ENCODE measurements at regions not wholly inside any gene's neighbourhood (a gene's known extent, or its start where the extent isn't known, plus 50 kb on each side); places are given as distances from the start of the nearest gene placed in this dataset.
A peak's percentile ranks its signal among the peaks of the same experiment; 100 is the strongest.

DNA sequence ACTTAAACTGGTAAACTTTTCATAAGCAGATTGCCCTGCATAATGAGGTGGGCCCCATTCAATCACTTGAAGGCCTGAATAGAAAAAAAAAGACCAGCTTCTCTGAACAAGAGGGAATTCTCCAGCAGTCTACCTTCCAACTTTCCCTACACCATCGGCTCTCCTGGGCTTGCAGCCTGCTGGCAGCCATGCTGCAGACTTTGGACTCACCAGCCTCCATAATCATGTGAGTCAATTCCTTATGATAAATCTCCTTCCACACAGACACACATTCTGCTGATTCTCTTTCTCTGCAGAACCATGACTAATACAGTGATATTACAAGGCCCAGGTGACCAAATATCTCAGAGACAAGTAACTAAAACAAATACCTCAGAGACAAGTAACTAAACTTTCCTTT is 113.8 kb upstream of the WDR17 start:
- Histone ChIP-seq H3K27me3 (ENCODE audit: low read depth, low read length) (no peaks in the 10 kb centered on the region), H3K4me3 (ENCODE audit: low read depth in 1 of 2, low read length in 2 of 2) (no peak overlapping the region), H3K27ac (ENCODE audit: low read length) (no peak overlapping the region), H3K36me3 (ENCODE audit: control insufficient read depth in 1 of 2, insufficient read depth in 2 of 2, low read length in 2 of 2) (no peaks in the 10 kb centered on the region), H3K4me1 (ENCODE audit: control insufficient read depth in 1 of 2, insufficient read depth in 2 of 2, low read length in 2 of 2) (no peaks in the 10 kb centered on the region), H3K9me3 (ENCODE audit: control insufficient read depth in 1 of 2, low read length in 2 of 2) (no peaks in the 10 kb centered on the region)

- Histone ChIP-seq H3K36me3 (ENCODE audit: control insufficient read depth in 1 of 2, insufficient read depth in 2 of 2, low read length in 2 of 2) (no peaks in the 10 kb centered on the region), H3K27ac (ENCODE audit: low read length) (no peak overlapping the region), H3K27me3 (ENCODE audit: low read depth, low read length) (no peaks in the 10 kb centered on the region), H3K9me3 (ENCODE audit: control insufficient read depth in 1 of 2, low read length in 2 of 2) (no peaks in the 10 kb centered on the region), H3K4me1 (ENCODE audit: control insufficient read depth in 1 of 2, insufficient read depth in 2 of 2, low read length in 2 of 2) (no peaks in the 10 kb centered on the region), H3K4me3 (ENCODE audit: low read depth in 1 of 2, low read length in 2 of 2) (no peak overlapping the region)
Observed at GRCh38 chr4:175953116-175953515, 112.5 kb upstream of the WDR17 start.

GRCh38 chr4:175953960-175954521 is 111.6 kb upstream of the WDR17 start:
- H3K4me1 ChIP-seq (ENCODE audit: control insufficient read depth in 1 of 2, insufficient read depth in 2 of 2, low read length in 2 of 2) = no peaks in the 10 kb centered on the region
- no peaks in the 10 kb centered on the region for H3K36me3 ChIP-seq (ENCODE audit: control insufficient read depth in 1 of 2, insufficient read depth in 2 of 2, low read length in 2 of 2)
- no peak overlapping the region for H3K4me3 ChIP-seq (ENCODE audit: low read depth in 1 of 2, low read length in 2 of 2)
- H3K9me3 ChIP-seq (ENCODE audit: control insufficient read depth in 1 of 2, low read length in 2 of 2) = no peaks in the 10 kb centered on the region
- no peak overlapping the region for H3K27ac ChIP-seq (ENCODE audit: low read length)
- no peaks in the 10 kb centered on the region for H3K27me3 ChIP-seq (ENCODE audit: low read depth, low read length)

- Histone ChIP-seq H3K4me1 (ENCODE audit: control insufficient read depth in 1 of 2, insufficient read depth in 2 of 2, low read length in 2 of 2) (no peaks in the 10 kb centered on the region), H3K27me3 (ENCODE audit: low read depth, low read length) (no peaks in the 10 kb centered on the region), H3K27ac (ENCODE audit: low read length) (no peak overlapping the region), H3K9me3 (ENCODE audit: control insufficient read depth in 1 of 2, low read length in 2 of 2) (no peaks in the 10 kb centered on the region), H3K36me3 (ENCODE audit: control insufficient read depth in 1 of 2, insufficient read depth in 2 of 2, low read length in 2 of 2) (no peaks in the 10 kb centered on the region), H3K4me3 (ENCODE audit: low read depth in 1 of 2, low read length in 2 of 2) (no peak overlapping the region)
Observed at GRCh38 chr4:175954685-175955084, 111.0 kb upstream of the WDR17 start.

DNA sequence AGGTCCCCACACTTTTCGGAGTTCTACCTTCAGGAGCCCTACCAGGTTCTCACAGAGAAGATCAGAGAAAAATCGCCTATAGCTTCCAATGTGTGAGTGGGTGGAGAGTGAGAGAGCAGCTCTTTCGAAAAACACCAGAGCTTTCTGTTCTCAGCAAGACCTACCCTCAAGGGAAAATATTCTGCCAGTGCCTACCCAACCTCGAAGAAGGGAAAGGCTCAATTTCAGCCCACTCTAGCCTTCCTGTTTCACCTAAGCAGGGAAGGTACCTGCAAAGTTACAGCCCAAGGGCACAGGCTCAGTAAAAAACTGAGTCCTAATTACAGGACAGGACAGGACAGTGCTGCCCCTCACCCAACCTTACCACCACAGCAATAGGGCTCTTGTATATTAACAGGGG is 104.0 kb upstream of the WDR17 start:
- H3K9me3 ChIP-seq (ENCODE audit: control insufficient read depth in 1 of 2, low read length in 2 of 2) = no peaks in the 10 kb centered on the region
- no peaks in the 10 kb centered on the region for H3K4me1 ChIP-seq (ENCODE audit: control insufficient read depth in 1 of 2, insufficient read depth in 2 of 2, low read length in 2 of 2)
- no peaks in the 10 kb centered on the region for H3K27me3 ChIP-seq (ENCODE audit: low read depth, low read length)
- no peak overlapping the region for H3K27ac ChIP-seq (ENCODE audit: low read length)
- H3K36me3 ChIP-seq (ENCODE audit: control insufficient read depth in 1 of 2, insufficient read depth in 2 of 2, low read length in 2 of 2) = no peaks in the 10 kb centered on the region
- H3K4me3 ChIP-seq (ENCODE audit: low read depth in 1 of 2, low read length in 2 of 2) = no peak overlapping the region

DNA sequence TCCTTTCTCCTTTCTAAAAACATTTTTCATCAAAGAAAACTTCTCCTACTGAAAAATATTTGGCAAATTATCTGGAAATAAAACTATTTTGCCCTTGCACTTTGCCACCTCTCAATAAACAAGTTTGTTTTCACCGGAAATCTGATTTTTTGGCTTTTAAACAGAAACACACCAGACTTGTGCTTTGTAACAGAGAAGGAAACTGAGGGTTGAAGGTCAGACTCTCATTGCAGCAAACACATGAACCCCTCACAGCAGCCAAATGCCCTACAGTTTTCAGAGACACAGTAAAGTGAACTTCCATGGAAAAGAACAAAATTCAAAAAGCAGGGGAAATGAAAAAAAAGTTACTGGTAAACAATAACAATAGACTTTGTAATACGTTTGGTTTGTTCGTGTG is 95.6 kb upstream of the WDR17 start:
- H3K27ac ChIP-seq (ENCODE audit: low read length) = peak overlapping the region; percentile 81
- no peak overlapping the region for H3K4me3 ChIP-seq (ENCODE audit: low read depth in 1 of 2, low read length in 2 of 2)

GRCh38 chr4:175970724-175971123 is 94.9 kb upstream of the WDR17 start:
- H3K27me3 ChIP-seq (ENCODE audit: low read depth, low read length) = no peaks in the 10 kb centered on the region
- H3K27ac ChIP-seq (ENCODE audit: low read length) = peak overlapping the region; percentile 81
- H3K4me1 ChIP-seq (ENCODE audit: control insufficient read depth in 1 of 2, insufficient read depth in 2 of 2, low read length in 2 of 2) = no peaks in the 10 kb centered on the region
- no peaks in the 10 kb centered on the region for H3K9me3 ChIP-seq (ENCODE audit: control insufficient read depth in 1 of 2, low read length in 2 of 2)
- no peaks in the 10 kb centered on the region for H3K36me3 ChIP-seq (ENCODE audit: control insufficient read depth in 1 of 2, insufficient read depth in 2 of 2, low read length in 2 of 2)
- H3K4me3 ChIP-seq (ENCODE audit: low read depth in 1 of 2, low read length in 2 of 2) = no peak overlapping the region

More for the DNA sequence above, 95.6 kb upstream of the WDR17 start:
- no peaks in the 10 kb centered on the region for H3K4me1 ChIP-seq (ENCODE audit: control insufficient read depth in 1 of 2, insufficient read depth in 2 of 2, low read length in 2 of 2)
- no peaks in the 10 kb centered on the region for H3K27me3 ChIP-seq (ENCODE audit: low read depth, low read length)
- H3K9me3 ChIP-seq (ENCODE audit: control insufficient read depth in 1 of 2, low read length in 2 of 2) = no peaks in the 10 kb centered on the region
- no peaks in the 10 kb centered on the region for H3K36me3 ChIP-seq (ENCODE audit: control insufficient read depth in 1 of 2, insufficient read depth in 2 of 2, low read length in 2 of 2)

DNA sequence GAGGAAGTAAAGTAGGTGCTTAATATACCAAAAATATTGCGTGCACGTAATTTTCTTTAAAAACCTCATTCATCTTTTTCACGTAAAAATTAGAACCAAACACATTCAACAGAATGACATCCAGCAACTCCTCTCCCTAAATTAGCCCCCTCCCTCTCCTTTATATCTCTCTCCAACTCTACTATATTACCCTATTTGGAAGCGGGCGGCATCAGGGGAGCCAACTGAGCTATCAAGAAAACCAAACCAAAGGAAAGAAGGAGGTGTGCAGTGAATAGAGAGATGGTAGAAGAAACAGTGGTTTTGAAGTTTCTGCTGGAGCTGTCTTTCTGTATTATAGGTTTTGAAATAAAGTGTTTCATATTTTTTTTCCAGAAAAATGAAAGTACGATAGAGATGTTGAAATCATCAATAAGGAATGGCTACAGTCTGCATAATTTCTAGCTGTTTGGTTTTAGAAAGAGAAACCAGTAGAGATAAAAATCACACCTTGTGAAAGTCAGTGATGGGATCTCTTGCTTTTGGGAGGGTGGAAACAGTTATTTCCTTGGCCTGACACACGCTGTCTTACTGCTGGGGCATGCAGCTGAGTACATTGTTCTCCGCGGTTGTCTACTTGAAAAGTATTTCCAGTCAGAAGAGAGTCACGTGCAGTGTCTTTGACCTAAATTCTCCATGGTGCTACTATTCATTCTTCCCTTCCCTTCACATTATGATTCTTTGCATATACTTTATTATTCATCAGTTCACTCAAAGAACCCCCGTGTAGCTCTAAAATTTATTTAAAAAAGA is 94.1 kb upstream of the WDR17 start:
- Histone ChIP-seq H3K4me3 (ENCODE audit: low read depth in 1 of 2, low read length in 2 of 2) (peak overlapping the region in 1 of 2 donors; percentile 34), H3K36me3 (ENCODE audit: control insufficient read depth in 1 of 2, insufficient read depth in 2 of 2, low read length in 2 of 2) (no peaks in the 10 kb centered on the region), H3K27ac (ENCODE audit: low read length) (peak overlapping the region; percentile 81), H3K27me3 (ENCODE audit: low read depth, low read length) (no peaks in the 10 kb centered on the region), H3K9me3 (ENCODE audit: control insufficient read depth in 1 of 2, low read length in 2 of 2) (no peaks in the 10 kb centered on the region), H3K4me1 (ENCODE audit: control insufficient read depth in 1 of 2, insufficient read depth in 2 of 2, low read length in 2 of 2) (no peaks in the 10 kb centered on the region)

DNA sequence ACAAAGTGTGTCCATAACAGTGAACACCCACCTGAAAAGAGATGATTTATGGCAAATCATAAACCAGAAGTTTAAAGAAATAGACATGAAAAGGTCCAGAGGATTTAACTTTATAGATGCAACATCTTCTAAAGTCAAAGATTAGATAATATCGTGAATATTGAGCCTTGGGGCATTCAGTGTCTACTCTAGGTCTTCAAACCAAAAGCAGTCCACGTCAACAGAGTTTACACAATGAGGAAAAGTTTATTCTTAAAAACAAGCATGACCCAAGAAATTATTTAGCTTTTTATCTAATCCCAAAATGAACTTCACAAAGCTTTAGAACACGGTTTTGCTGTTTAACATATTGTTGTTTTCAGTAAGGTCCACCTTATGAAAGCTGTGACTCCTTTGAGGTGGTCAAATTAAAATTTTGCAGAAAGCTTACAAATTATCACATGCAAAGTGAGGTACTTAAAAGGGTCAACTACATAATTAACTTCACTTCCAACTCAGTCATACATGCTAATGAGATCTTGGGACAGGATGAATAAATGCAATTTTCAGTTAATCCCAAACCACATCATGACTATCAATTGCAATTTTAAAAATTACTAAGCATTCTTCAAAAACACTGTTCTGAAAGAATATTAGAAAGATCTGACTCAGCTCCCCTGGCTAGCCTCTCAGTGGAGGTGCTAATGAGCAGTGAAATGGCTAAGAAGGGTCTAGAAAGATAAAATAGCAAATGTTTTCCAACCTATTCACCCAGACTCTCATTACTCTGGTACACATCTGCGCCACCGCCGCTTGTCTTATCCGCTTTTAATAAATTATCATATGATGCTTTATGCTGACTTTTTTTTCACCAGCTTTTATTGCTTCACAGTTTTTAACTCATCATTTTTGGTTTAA is 92.4 kb upstream of the WDR17 start:
- Histone ChIP-seq H3K36me3 (ENCODE audit: control insufficient read depth in 1 of 2, insufficient read depth in 2 of 2, low read length in 2 of 2) (no peaks in the 10 kb centered on the region), H3K9me3 (ENCODE audit: control insufficient read depth in 1 of 2, low read length in 2 of 2) (no peaks in the 10 kb centered on the region), H3K4me3 (ENCODE audit: low read depth in 1 of 2, low read length in 2 of 2) (no peak overlapping the region), H3K27ac (ENCODE audit: low read length) (no peak overlapping the region), H3K4me1 (ENCODE audit: control insufficient read depth in 1 of 2, insufficient read depth in 2 of 2, low read length in 2 of 2) (no peaks in the 10 kb centered on the region), H3K27me3 (ENCODE audit: low read depth, low read length) (no peaks in the 10 kb centered on the region)

DNA sequence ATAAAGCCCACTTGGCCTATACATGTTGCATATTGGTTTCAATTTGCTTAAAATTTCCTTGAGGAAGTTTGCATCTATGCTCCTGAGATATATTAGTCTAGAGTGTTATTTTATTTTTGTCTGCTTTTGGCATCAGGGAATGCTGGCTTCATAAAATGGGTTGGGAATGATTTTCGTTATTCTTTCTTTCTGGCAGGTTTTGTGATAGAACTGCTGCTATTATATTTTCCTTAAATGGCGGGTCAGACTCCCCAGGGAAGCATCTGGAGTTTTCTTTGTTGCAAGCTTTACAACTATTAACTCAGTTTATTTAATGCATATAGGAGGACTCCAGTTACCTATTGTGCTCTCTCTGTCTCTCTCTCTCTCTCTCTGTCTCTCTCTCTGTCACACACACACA is 82.0 kb upstream of the WDR17 start:
- H3K4me3 ChIP-seq (ENCODE audit: low read depth in 1 of 2, low read length in 2 of 2) = no peak overlapping the region
- H3K4me1 ChIP-seq (ENCODE audit: control insufficient read depth in 1 of 2, insufficient read depth in 2 of 2, low read length in 2 of 2) = no peaks in the 10 kb centered on the region
- no peaks in the 10 kb centered on the region for H3K36me3 ChIP-seq (ENCODE audit: control insufficient read depth in 1 of 2, insufficient read depth in 2 of 2, low read length in 2 of 2)
- H3K27me3 ChIP-seq (ENCODE audit: low read depth, low read length) = no peaks in the 10 kb centered on the region
- no peak overlapping the region for H3K27ac ChIP-seq (ENCODE audit: low read length)
- H3K9me3 ChIP-seq (ENCODE audit: control insufficient read depth in 1 of 2, low read length in 2 of 2) = no peaks in the 10 kb centered on the region

DNA sequence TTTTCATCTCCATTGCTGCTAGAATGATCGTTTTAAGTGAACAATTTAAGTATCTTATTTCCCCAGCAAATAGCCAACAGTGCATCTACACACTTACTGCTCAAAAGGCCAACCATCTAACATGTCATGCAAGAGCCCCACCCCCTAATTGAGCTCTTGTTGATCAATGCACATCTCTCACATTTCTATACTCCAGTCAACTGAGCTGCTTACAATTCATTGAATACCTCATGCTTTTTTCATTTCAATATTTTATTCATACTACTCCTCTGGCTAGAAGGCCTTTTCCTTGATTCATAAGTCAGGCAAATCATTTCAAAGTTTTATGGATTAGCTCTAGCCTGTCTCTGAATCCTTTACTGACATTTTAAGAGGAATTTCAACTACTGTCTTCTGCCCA is 79.0 kb upstream of the WDR17 start:
- no peaks in the 10 kb centered on the region for H3K4me1 ChIP-seq (ENCODE audit: control insufficient read depth in 1 of 2, insufficient read depth in 2 of 2, low read length in 2 of 2)
- H3K27me3 ChIP-seq (ENCODE audit: low read depth, low read length) = no peaks in the 10 kb centered on the region
- H3K9me3 ChIP-seq (ENCODE audit: control insufficient read depth in 1 of 2, low read length in 2 of 2) = no peaks in the 10 kb centered on the region
- no peaks in the 10 kb centered on the region for H3K36me3 ChIP-seq (ENCODE audit: control insufficient read depth in 1 of 2, insufficient read depth in 2 of 2, low read length in 2 of 2)
- no peak overlapping the region for H3K4me3 ChIP-seq (ENCODE audit: low read depth in 1 of 2, low read length in 2 of 2)
- no peak overlapping the region for H3K27ac ChIP-seq (ENCODE audit: low read length)
